ENCODE measurements at regions not wholly inside any gene's neighbourhood (a gene's known extent, or its start where the extent isn't known, plus 50 kb on each side); places are given as distances from the start of the nearest gene placed in this dataset.

GRCh38 chr1:233520261-233521191 is 93.4 kb upstream of the KCNK1 start:
- DNase-seq = no peak

- no peak for DNase-seq
Observed at GRCh38 chr1:233523047-233523446, 90.9 kb upstream of the KCNK1 start.

- no peak for DNase-seq
Observed at GRCh38 chr1:233527818-233528217, 86.1 kb upstream of the KCNK1 start.

- no peak for DNase-seq
Observed at GRCh38 chr1:233530665-233531386, 83.1 kb upstream of the KCNK1 start.

GRCh38 chr1:233540816-233541215 is 73.1 kb upstream of the KCNK1 start:
- DNase-seq = no peak

GRCh38 chr1:233543338-233544255 is 70.3 kb upstream of the KCNK1 start:
- DNase-seq = no peak

- no peak for DNase-seq
Observed at GRCh38 chr1:233544304-233544703, 69.6 kb upstream of the KCNK1 start.

- DNase-seq = no peak
Observed at GRCh38 chr1:233547726-233548125, 66.2 kb upstream of the KCNK1 start.

GRCh38 chr1:233549404-233549803 is 64.5 kb upstream of the KCNK1 start:
- DNase-seq = no peak

GRCh38 chr1:233549917-233550316 is 64.0 kb upstream of the KCNK1 start:
- no peak for DNase-seq

- no peak for DNase-seq
Observed at GRCh38 chr1:233554037-233554436, 59.9 kb upstream of the KCNK1 start.

GRCh38 chr1:233561708-233562426 is 52.0 kb upstream of the KCNK1 start:
- DNase-seq = no peak

All from CD4-positive, alpha-beta T cell treated with Interleukin-4 for 1 hour (primary cell).